HG03097 (cell line): ENCODE measurements at regions not wholly inside any gene's neighbourhood (a gene's known extent, or its start where the extent isn't known, plus 50 kb on each side); places are given as distances from the start of the nearest gene placed in this dataset.
"Not testable (repeated sequence)": the region's sequence is repeated elsewhere in the genome, so short reads cannot be mapped to it uniquely, and the experiment has no call there.

ENCODE experiments used
- ATAC-seq: cut with Tn5 transposase; IDR thresholded peaks from one replicate; pipeline ENCODE4 v1.9.1; 2021; ENCODE audit not compliant: unreplicated experiment, low FRiP score

DNA sequence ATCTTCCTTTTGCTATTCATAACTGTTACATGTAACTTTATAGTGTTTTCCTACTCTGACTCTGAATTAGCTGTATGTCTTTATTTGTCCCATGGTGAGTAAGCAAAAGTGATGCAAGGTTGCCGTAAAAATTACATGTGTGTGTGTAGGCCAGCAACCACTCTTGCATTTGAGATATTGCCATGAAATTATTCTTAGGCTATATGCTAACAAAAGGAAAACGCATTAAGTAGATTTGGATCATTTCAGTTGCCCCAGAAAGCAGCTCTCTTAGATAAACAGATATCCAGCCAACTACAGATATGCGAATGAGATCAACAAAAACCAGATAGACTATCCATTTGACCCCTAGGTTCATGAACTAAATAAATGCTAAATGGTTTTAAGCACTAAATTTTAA lies 73.6 kb downstream of the CYLC2 start:
- no peak for ATAC-seq

DNA sequence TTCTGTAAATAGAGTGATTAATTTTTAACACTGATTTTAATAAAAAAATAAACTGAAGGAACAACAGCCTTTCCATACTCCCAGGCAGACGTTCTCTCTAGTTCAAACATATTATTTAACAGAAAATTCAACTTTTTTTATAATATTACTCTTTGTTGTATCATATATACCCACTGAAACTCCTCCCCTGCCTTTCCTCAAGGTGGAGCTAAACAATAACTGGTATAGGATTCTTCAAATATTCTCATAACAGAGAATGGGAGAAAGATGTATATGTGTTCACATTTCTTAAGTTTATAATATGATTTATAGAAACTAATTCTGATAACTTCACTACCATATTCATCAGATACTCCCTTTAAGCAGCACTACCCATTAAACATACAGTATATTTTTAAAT lies 83.4 kb downstream of the CYLC2 start:
- ATAC-seq, result no peak

DNA sequence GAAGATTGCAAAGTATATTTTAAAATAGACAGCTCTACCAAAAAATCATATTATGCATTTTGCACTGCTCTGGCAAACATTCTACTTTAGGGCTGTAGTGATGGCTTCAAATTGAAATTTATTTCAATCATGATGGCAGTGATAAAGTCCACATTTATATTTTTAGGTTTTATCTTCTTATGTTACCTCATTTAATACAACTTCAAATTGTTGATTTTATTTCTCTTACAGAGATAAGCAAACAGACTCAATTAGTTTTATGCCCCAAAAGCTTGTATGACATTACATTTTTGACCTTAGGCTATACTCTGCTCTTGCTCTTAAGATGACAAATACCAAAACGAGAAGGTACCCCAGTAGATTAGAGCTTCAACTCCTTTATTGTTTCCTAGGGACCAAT lies 87.4 kb downstream of the CYLC2 start:
- no peak for ATAC-seq

DNA sequence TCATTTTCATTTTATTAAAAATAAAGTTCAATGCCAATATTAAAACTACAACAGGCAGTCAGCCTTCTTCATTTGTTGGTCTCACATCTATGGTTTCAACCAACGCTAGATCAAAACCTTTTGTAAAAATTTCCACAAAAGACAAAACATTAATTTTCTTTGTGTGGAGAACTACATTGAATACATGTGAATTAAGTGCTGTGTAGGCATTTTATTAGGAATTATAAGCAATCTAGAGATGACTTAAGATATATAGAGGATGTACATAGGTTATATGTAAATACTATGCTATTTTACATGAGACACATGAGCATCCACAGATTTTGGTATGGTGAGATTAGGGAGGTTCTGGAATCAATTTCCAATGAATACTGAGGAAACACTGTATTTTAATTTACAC lies 94.2 kb downstream of the CYLC2 start:
- no peak for ATAC-seq

DNA sequence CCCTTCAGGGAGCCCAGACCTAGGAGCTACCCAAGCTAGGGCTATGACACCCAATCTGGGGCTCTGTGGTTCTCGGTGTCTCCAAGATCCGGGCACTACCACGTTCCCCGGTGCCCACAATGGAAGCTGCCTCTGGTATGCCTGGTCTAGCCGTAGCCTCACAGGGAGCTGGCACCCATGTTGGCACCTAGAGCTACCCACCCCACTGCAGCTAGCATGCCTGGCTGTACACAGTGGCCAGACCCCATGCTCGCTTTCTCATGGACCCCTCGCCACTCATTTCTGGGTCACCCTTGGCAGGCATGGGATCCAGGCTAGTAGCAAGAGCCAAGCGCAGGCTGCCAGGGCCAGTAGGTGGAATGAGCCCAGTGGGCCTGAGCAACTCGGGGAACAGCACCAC lies 109.0 kb downstream of the CYLC2 start:
- no peak for ATAC-seq

DNA sequence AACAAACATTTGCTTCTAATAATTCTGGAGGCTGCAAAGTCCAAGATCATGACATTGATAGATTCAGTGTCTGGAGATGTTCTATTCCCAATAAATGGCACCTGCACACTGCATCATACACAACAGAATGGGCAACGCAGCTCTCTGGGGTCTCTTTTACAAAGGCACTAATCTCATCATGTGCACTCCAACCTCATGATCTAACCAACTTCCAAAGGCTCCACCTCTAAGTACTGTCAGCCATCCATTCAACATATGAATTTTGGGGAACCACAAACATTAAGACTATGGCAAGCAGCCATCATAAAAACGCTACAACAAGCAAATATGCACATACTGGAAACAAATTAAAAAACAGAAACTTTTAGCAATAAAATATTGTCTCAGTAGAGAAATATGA lies 121.1 kb downstream of the CYLC2 start:
- ATAC-seq, result no peak

DNA sequence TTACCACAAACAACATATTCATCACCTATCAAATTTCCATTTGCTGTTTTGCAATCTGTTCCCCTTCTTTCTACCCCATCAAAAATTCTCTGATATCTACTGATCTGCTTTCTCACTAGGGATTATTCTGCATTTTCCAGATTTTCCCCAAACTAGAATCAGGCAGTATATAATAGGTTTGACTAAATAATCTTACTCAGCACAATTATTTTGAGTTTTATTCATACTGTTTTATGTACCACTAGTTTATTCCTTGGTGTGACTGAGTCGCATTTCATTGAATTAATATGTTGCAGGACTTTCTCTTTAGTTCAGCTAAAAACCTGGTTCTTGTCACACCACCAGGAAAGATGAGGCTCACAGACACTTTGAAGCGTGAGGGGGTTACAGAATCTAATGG lies 131.4 kb downstream of the CYLC2 start:
- ATAC-seq, result no peak

DNA sequence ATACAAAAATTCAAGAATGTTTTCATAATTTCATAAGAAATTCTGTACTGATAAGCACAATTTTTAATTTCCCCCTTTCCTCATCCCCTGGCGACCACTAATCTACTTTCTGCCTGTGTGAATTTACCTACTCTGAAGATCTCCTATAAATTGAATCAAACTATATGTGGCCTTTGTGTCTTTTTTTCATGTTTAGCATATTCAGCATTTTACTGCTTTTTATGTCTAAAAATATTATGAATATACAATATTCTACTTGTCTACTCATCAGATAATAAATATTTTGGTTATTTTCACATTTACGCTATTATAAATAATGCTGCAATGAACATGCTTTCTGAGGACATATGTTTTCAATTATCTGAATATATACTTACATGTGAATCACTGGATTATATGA lies 144.8 kb downstream of the CYLC2 start:
- no peak for ATAC-seq

DNA sequence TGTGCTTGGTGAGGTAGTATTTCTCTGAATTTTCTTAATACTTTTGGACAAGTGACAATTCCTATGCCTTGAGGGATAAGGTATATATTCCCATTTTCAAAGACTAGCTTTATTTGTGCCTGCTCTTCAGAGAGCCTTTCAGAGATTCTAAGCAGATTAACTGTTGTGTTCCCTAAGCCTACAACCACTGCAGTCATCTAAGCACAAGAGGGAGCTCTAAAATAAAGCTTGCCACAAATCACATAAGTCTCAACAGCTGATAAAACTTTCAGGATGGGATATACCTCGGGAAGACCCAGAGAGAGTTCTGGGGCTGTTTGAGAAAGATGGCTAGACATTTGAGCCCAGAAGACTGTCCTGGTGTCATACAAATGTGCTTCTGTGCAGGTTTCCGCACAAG lies 157.3 kb downstream of the CYLC2 start:
- no peak for ATAC-seq

DNA sequence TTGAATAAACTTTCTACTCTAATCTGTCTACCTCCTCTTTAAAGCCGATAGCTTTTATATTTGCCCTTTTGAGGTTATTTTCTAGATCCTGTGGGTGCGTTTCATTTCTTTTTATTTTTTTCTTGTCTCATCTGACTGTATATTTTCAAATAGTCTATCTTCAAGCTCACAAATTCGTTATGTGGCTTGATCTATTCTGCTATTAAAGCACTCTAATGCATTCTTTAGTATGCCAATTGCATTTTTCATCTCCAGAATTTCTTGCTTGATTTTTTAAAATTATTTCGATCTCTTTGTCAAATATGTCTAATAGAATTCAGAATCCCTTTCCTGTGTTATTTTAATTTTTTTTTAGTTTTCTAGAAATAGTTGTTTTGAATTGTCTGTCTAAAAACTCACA lies 172.4 kb downstream of the CYLC2 start:
- ATAC-seq, result no peak

DNA sequence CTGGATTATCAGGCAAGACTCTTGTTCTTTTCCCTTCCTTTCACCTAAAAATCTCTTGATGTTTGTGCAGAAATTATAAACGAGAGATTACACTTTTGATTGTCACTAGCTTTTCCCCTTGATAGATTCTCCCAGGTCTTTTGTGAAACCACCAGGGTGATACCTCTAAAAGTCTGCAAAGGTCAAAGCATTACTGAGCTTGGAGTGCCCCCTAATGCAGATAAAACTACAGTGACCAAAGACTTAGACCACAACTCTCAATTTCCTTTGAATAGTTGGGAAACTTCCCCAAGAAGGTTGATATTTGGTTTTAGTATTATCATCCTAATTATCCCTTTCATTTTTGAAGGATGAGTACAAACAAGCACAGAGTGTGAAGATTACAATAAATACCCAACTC lies 173.1 kb downstream of the CYLC2 start:
- ATAC-seq, result no peak

DNA sequence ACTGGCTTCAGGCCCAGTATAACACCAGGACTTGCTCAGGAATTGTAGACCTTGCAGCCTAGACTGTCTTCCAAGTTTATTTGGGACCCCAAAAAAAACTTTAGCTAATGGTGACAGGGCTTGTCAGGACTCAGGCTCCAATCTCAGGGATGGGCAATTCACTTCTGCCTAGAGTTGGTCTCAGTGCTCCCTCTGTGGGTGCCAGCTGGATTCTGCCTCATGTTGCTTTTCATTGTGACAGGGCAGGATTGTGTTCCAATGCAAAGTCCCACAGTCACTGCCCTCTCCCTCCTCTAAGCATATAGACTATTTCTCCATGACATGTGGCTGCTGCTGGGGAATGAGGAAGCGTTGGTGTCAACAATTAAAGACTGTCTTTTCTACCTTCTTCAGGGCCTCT lies 174.7 kb downstream of the CYLC2 start:
- ATAC-seq, result no peak

DNA sequence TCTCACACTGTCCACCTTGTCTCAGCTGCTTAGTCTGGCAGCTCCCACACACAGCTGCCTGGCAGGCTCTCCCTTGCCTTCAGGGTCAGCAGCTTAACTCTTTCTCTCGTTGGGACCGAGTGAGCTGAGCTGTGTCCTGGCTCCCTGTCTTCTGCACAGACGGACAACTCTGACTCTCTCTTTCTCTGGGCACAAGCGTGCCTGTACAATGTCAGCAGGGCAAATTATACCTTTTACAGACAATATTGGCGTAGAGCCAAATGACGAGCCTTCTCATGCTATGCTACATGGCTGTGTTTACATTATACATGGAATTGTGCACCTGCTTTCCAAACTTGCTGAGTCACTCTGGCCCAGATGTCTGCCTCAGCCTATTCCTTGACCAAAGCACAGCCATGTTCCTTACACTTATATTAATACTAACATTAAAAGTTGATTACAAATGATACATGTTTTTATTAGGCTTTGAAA lies 188.6 kb downstream of the CYLC2 start:
- no peak for ATAC-seq

DNA sequence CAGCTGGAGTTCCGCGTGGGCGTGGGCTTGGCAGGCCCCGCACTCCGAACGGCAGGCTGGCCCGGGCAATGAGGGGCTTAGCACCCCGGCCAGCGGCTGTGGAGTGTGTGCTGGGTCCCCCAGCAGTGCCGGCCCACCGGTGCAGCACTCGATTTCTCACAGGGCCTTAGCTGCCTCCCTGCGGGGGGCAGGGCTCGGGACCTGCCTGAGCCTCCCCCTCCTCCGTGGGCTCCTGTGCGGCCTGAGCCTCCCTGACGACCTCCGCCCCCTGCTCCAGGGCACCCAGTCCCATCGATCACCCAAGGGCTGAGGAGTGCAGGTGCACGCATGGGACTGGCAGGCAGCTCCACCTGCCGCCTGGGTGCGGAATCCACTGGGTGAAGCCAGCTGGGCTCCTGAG lies 191.8 kb downstream of the CYLC2 start:
- ATAC-seq, result no peak

DNA sequence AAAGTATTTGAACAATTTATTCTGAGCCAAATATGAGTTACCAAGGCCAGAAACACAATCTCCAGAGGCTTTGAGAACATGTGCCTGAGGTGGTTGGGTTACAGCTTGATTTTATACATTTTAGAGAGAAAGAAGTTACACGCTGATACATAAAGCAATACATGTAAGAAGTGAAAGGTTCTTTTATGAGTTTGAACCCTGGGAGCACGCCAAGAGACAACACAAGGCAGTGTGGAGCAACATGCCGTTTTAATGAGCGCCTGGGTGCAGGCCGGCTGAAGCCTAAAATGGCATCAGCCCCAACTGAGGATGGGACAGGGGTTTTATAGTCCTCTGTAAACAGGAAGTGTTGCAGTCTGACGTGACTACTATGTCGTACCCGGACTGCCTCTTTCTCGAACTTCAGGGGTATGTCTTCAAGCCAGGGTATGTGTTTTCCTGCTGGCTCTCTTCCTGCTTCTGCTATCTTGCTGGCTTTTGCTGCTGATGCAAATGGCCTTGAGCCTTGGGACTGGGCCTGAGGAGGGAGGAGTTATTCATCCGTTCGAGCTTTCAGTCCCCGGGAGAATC lies 193.7 kb downstream of the CYLC2 start:
- ATAC-seq, result no peak

DNA sequence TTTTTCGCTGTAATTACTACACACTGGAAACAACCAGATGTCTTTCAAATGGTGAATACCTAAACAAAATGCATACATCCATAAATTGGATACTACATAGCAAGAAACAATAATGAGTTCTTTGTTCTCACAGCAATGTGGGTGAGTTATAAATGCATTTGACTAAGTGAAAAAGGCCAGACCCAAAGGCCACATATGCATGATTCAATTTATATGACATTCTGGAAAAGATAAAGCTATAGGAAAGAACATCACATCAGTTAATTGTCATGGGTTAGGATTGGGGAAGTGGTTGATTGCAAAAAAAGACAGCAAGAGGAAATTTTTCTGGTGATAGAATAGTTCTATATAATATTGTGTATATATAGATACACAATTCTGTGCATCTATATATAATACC lies 198.9 kb downstream of the CYLC2 start:
- ATAC-seq, result no peak

DNA sequence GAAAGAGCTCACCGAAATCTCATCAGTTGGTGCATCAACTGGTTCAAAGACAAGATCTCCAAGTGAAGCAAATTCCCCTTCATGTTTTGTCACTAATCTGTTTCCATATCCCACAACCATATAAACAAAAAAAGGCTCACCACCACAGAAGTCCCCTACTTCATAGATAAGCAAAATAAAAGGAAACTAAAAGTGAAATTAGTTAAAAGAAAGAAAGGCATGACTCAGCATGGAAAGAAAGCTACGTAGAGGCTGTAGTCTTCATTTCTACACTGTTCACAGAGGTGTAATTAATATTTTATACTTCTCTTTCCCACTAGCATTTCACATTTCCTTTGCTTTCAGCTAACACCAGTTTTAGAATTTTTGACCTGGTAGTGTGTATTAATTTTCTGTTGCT lies 208.0 kb downstream of the CYLC2 start:
- ATAC-seq, result no peak

DNA sequence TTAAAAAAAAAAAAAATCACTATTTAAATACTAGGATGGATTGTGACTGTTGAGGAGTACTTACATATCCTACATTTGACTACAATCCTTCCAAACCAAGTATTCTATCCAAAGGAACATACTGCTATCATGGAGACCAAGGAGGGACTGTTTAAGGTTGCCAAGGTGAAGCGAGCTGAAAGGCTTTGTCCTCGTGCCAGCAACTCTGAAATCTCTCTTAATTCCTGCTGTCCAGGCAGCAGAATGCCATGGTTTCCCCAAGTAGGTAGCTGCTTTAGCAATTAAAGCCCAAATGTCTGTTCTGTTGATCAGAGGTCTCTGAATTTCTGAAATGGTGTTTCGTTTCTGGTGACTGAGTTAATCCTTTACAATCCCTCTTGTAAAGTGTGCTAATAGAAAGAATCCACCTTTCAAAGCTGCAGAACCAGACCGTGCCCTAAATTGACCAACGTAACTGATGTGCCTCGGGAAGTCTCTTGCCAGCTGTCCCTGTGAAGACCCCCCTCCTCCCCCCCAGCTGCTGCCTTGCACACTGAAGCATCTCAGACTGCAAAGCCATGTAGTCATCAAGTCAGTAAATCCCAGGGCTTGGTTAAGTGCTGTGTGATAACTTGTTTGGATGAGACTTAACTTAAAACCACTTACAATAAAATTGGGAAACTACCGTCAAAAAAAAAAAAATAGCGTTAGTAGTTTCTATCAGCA lies 210.9 kb downstream of the CYLC2 start:
- not testable (repeated sequence) for ATAC-seq

DNA sequence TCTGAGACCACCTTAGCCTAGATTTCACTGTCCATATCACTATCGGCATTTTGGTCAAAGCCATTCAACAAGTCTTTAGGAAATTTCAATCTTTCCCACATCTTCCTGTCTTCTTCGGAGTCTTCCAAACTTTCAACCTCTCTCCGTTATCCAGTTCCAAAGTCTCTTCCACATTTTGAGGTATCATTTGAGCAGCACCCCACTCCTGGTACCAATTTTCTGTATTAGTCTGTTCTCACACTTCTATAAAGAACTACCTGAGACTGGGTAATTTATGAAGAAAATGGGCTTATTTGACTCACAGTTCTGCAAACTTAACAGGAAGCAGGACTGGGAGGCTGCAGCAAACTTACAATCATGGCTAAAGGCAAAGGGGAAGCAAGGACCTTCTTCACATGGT lies 215.5 kb downstream of the CYLC2 start:
- no peak for ATAC-seq

DNA sequence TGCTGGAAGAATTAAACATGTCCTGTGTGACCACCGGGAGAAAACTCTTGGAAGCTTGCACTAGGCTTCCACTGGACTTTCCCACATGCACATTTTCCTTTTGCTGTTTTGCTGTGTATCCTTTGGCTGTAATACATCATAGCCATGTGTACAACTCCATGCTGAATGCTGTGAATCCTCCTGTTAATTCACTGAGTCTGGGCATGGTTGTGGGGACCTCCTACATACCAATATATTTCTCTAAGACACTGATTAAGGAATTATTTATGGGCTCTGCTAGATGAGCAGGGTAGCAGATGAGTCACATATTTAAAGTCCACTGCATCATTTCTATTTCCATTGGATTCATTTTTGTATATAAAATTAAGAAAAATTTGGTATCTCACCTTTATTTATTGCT lies 220.1 kb downstream of the CYLC2 start:
- no peak for ATAC-seq

DNA sequence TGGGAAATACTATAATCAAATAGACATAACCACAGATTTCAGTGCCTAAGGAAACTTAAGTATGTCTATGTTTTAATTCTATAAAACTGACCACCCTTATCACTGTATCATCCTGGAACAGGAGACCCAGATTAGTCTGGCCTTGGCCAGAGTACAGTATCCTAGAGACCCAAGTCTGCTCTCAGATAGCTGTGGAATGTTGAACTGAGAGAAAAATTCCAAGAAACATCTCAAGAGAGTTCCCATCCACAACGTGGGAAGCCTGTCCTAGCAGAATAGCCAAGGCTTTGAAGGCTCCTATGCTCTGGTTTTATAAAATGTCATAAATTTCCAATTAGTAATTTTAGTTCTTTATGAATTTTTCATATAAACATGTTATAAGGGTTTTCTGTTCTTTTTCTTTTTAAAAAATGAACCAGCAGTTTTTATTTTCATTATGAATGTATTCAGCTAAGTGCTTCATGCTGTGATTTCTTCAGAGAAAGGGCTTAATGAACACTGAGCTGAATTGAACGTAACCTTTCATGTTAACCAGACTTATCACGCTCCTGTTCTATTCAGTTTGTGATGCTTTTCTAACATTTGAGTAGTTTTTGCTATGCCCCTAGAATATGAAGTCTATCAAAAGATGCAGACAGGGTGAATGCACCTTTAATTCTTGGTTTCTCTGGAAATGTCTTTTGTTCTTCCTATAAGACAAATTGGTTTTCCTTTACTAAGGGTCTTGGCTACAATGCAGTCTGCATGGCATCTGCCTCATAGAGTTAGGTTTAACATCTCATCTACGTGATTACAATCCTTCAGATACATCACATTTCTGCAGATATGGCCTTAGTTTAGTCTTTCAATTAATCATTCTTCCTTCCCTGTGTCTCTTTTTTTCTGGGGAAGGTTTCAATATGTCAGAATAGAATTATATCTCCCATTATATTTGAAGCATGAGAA lies 230.8 kb downstream of the CYLC2 start:
- ATAC-seq, result no peak

DNA sequence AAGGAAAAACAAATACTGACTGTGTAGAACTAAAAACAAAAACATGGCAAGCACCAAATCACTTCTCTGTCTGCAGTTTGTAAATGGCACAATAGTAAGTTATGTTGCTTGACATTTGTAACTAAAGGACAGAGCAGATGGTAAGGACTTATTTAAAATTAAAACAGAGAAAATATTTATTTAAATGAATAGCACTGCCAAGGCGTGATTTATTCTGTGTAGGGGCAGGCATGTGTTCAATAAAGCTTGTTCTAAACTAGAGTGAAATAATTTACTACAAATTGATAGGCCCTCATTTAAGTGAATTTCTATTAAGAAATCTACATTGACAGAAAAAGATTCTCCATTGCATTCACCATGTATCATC lies 231.5 kb downstream of the CYLC2 start:
- no peak for ATAC-seq
